ENCODE measurements at regions not wholly inside any gene's neighbourhood (a gene's known extent, or its start where the extent isn't known, plus 50 kb on each side); places are given as distances from the start of the nearest gene placed in this dataset.

DNA sequence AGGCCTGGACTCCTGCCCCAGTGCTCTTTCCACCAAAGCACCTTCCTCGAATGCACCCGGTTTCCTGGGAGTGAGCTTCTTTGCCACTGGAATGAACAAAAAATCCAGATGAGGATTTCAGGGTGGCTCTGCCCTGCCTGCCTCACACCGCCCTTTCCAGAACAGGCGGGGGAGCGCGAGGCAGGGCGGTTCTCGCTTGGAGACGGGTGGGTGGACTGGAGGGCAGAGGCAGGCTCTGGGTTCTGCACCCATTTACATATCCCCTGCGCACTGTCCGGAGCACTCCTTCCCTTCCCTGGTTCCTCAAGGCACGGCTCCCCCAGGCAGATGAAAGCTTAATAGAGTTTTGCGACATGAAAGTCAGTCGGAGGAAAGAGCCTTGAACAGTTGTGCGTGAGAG is 69.7 kb upstream of the DLK1 start:
- H3K27ac ChIP-seq, result no peak overlapping the region
- no peaks in the 10 kb centered on the region for H3K27me3 ChIP-seq
- FAIRE-seq (no peak), ATAC-seq (no peak), DNase-seq (peak in 1 of 6 donors; percentile 24)
- 87 to 93% methylated on average over 15 of the region's 15 CpGs for WGBS, 2 donors
- H3K4me1 ChIP-seq, result peaks cover 6 to 7% (median 6%) of the 10 kb centered on the region in 3 donors
- no peak overlapping the region for H3K4me3 ChIP-seq
- TF ChIP-seq CTCF (IDR thresholded peaks at IDR 0.05), result no peak
- intact Hi-C loops (cut with DNase I), result loop anchor here in 1 of 3 donors (10.0 kb wide), 1 partner anchor 272 kb away; no protein-coding TSS in a partner anchor
- no peaks in the 10 kb centered on the region for H3K36me3 ChIP-seq
- H3K9me3 ChIP-seq, result no peaks in the 10 kb centered on the region

- peaks cover 0 to under 1% (median 0%) of the 10 kb centered on the region in 3 donors for H3K4me1 ChIP-seq
- H3K4me3 ChIP-seq, result no peak overlapping the region
- WGBS, 2 donors, result 68 to 77% methylated on average over 4 of the region's 4 CpGs
- ATAC-seq, result no peak
- H3K9me3 ChIP-seq, result no peaks in the 10 kb centered on the region
- no peak for TF ChIP-seq CTCF (IDR thresholded peaks at IDR 0.05)
- FAIRE-seq, result no peak
- H3K36me3 ChIP-seq, result no peaks in the 10 kb centered on the region
- H3K27ac ChIP-seq, result no peak overlapping the region
- H3K27me3 ChIP-seq, result no peaks in the 10 kb centered on the region
- intact Hi-C loops (cut with DNase I), result loop anchor here in 1 of 3 donors (10.0 kb wide), 1 partner anchor 273 kb away; no protein-coding TSS in a partner anchor
- peak in 1 of 6 donors; percentile 28 for DNase-seq
Observed at GRCh38 chr14:100657780-100658179, 68.9 kb upstream of the DLK1 start.

GRCh38 chr14:100658181-100658886 is 68.4 kb upstream of the DLK1 start:
- Histone ChIP-seq H3K36me3 (no peaks in the 10 kb centered on the region), H3K4me1 (no peaks in the 10 kb centered on the region), H3K9me3 (no peaks in the 10 kb centered on the region), H3K27ac (no peak overlapping the region), H3K4me3 (no peak overlapping the region), H3K27me3 (no peaks in the 10 kb centered on the region)
- WGBS, 2 donors, result 49 to 53% methylated on average over 4 to 6 of the region's 6 CpGs
- peak in 1 of 6 donors; percentile 65 for DNase-seq
- peak in 2 of 4 donors; percentile 40 to 52 for ATAC-seq
- intact Hi-C loops (cut with DNase I), result loop anchor here in 1 of 3 donors (10.0 kb wide), 1 partner anchor 274 kb away; no protein-coding TSS in a partner anchor
- TF ChIP-seq CTCF (IDR thresholded peaks at IDR 0.05), result no peak
- FAIRE-seq, result no peak

- WGBS, 2 donors, result 86 to 93% methylated on average over 17 of the region's 17 CpGs
- no peak for FAIRE-seq
- no peak overlapping the region for H3K4me3 ChIP-seq
- H3K27ac ChIP-seq, result no peak overlapping the region
- no peaks in the 10 kb centered on the region for H3K36me3 ChIP-seq
- peak in 1 of 6 donors; percentile 60 for DNase-seq
- intact Hi-C loops (cut with DNase I), result loop anchor here in 2 of 3 donors (10.0 kb wide), 2 partner anchors 165 to 275 kb away; partner anchors contain the start of gene MEG3 (in 1 of the 2)
- no peak for ATAC-seq
- no peaks in the 10 kb centered on the region for H3K27me3 ChIP-seq
- peaks cover 0 to 1% (median 0%) of the 10 kb centered on the region in 3 donors for H3K4me1 ChIP-seq
- H3K9me3 ChIP-seq, result no peaks in the 10 kb centered on the region
- TF ChIP-seq CTCF (IDR thresholded peaks at IDR 0.05), result no peak
Observed at GRCh38 chr14:100659345-100660001, 67.2 kb upstream of the DLK1 start.

Data from pancreas (tissue), 10 donors.